ENCODE measurements at regions not wholly inside any gene's neighbourhood (a gene's known extent, or its start where the extent isn't known, plus 50 kb on each side); places are given as distances from the start of the nearest gene placed in this dataset.

- H3K9me3 Mint-ChIP-seq = no peaks in the 10 kb centered on the region
- peak; percentile 38 to 83 (median 64) for DNase-seq
- TF ChIP-seq CTCF (IDR thresholded peaks at IDR 0.05) = peak; percentile 99
These were observed 59.0 kb upstream of the ACOT11 start for GRCh38 chr1:54488779-54489626.

GRCh38 chr1:54488065-54488750 lies 59.8 kb upstream of the ACOT11 start:
- peak; percentile 50 for ATAC-seq (ENCODE audit: poor library complexity)
- peak; percentile 53 to 90 (median 75) for DNase-seq
- intact Hi-C loops (cut with DNase I, micrococcal nuclease) = loop anchor here (1.0 to 5.0 kb wide), 8 partner anchors 81 to 601 kb away; partner anchors contain the start of genes CYB5RL (in 1 of the 2), MRPL37 (in 1 of the 2) and YIPF1 (in 1 of the 2)
- CTCF ChIA-PET = interaction anchor here (0.9 to 3.0 kb wide), 6 partner anchors 8 to 306 kb away, joined by 3 to 26 read pairs (median 10); partner anchors contain the start of genes CYB5RL, MRPL37 and SSBP3
- H3K27me3 Mint-ChIP-seq = no peaks in the 10 kb centered on the region
- no peaks in the 10 kb centered on the region for H3K36me3 Mint-ChIP-seq (ENCODE audit: low read depth)
- H3K4me1 ChIP-seq (ENCODE audit: insufficient read depth, low read length) = peaks cover 52% of the 10 kb centered on the region
- peak overlapping the region; percentile 95 for H3K4me3 Mint-ChIP-seq
- POLR2A ChIA-PET = interaction anchor here (0.6 to 5.6 kb wide), 11 partner anchors 9 to 1638 kb away, joined by 3 to 138 read pairs (median 8); partner anchors contain the start of genes CYB5RL, MRPL37, SSBP3 and TCEANC2
- H3K36me3 ChIP-seq (ENCODE audit: insufficient read depth, low read length) = no peaks in the 10 kb centered on the region
- peak overlapping the region; percentile 80 for H3K4me3 ChIP-seq (ENCODE audit: low read length)
- H3K27ac Mint-ChIP-seq = peak overlapping the region; percentile 74
- peak overlapping the region in 1 of 2 donors; percentile 58 for H3K27ac ChIP-seq (ENCODE audit: low read depth in 1 of 2, low read length in 2 of 2)
- no peaks in the 10 kb centered on the region for H3K9me3 Mint-ChIP-seq
- H3K27me3 ChIP-seq (ENCODE audit: control insufficient read depth in 1 of 2, insufficient read depth in 2 of 2, low read length in 2 of 2) = no peaks in the 10 kb centered on the region
- TF ChIP-seq CTCF (IDR thresholded peaks at IDR 0.05) = peak; percentile 12
- peaks cover 55% of the 10 kb centered on the region for H3K4me1 Mint-ChIP-seq (ENCODE audit: low read depth)
- H3K9me3 ChIP-seq (ENCODE audit: control insufficient read depth in 1 of 2, insufficient read depth in 1 of 2, low read length in 2 of 2) = no peaks in the 10 kb centered on the region

More at GRCh38 chr1:54488779-54489626, 59.0 kb upstream of the ACOT11 start:
- peak overlapping the region; percentile 58 to 78 for H3K27ac ChIP-seq (ENCODE audit: low read depth in 1 of 2, low read length in 2 of 2)
- no peaks in the 10 kb centered on the region for H3K9me3 ChIP-seq (ENCODE audit: control insufficient read depth in 1 of 2, insufficient read depth in 1 of 2, low read length in 2 of 2)
- POLR2A ChIA-PET = interaction anchor here (0.6 to 5.6 kb wide), 16 partner anchors 8 to 1639 kb away, joined by 3 to 138 read pairs (median 3); partner anchors contain the start of genes CYB5RL, MRPL37, SSBP3 and TCEANC2
- H3K4me1 ChIP-seq (ENCODE audit: insufficient read depth, low read length) = peaks cover 52% of the 10 kb centered on the region
- H3K4me3 ChIP-seq (ENCODE audit: low read length) = peak overlapping the region; percentile 80
- Mint-ChIP-seq H3K4me3 (peak overlapping the region; percentile 87), H3K36me3 (ENCODE audit: low read depth) (no peaks in the 10 kb centered on the region), H3K27ac (peak overlapping the region; percentile 62), H3K4me1 (ENCODE audit: low read depth) (peaks cover 50% of the 10 kb centered on the region), H3K27me3 (no peaks in the 10 kb centered on the region)
- peak; percentile 57 for ATAC-seq (ENCODE audit: poor library complexity)
- H3K36me3 ChIP-seq (ENCODE audit: insufficient read depth, low read length) = no peaks in the 10 kb centered on the region
- CTCF ChIA-PET = interaction anchor here (0.6 to 2.4 kb wide), 49 partner anchors 9 to 631 kb away, joined by 3 to 26 read pairs (median 4); partner anchors contain the start of genes CYB5RL, IFT25, LRRC42 and MRPL37
- intact Hi-C loops (cut with DNase I, micrococcal nuclease) = loop anchor here (1.0 to 5.0 kb wide), 12 partner anchors 82 to 602 kb away; partner anchors contain the start of genes CYB5RL (in 1 of the 2), MRPL37 (in 1 of the 2) and YIPF1 (in 1 of the 2)
- no peaks in the 10 kb centered on the region for H3K27me3 ChIP-seq (ENCODE audit: control insufficient read depth in 1 of 2, insufficient read depth in 2 of 2, low read length in 2 of 2)

- H3K36me3 Mint-ChIP-seq (ENCODE audit: low read depth) = no peaks in the 10 kb centered on the region
- no peaks in the 10 kb centered on the region for H3K9me3 Mint-ChIP-seq
- H3K4me3 Mint-ChIP-seq = peak overlapping the region; percentile 95
- intact Hi-C loops (cut with DNase I, micrococcal nuclease) = loop anchor here (1.0 to 5.0 kb wide), 8 partner anchors 80 to 600 kb away; partner anchors contain the start of genes CYB5RL (in 1 of the 2), MRPL37 (in 1 of the 2) and YIPF1 (in 1 of the 2)
- Histone ChIP-seq H3K9me3 (ENCODE audit: control insufficient read depth in 1 of 2, insufficient read depth in 1 of 2, low read length in 2 of 2) (no peaks in the 10 kb centered on the region), H3K36me3 (ENCODE audit: insufficient read depth, low read length) (no peaks in the 10 kb centered on the region), H3K4me1 (ENCODE audit: insufficient read depth, low read length) (peaks cover 52% of the 10 kb centered on the region), H3K27ac (ENCODE audit: low read depth in 1 of 2, low read length in 2 of 2) (no peak overlapping the region), H3K27me3 (ENCODE audit: control insufficient read depth in 1 of 2, insufficient read depth in 2 of 2, low read length in 2 of 2) (no peaks in the 10 kb centered on the region), H3K4me3 (ENCODE audit: low read length) (peak overlapping the region; percentile 39)
- ATAC-seq (ENCODE audit: poor library complexity) = no peak
- CTCF ChIA-PET = interaction anchor here (0.9 to 3.0 kb wide), 4 partner anchors 8 to 81 kb away, joined by 3 to 10 read pairs (median 4); partner anchors contain the start of gene SSBP3
- H3K4me1 Mint-ChIP-seq (ENCODE audit: low read depth) = peaks cover 55% of the 10 kb centered on the region
- peak in 2 of 14 experiments; percentile 28 to 36 for DNase-seq
- H3K27me3 Mint-ChIP-seq = no peaks in the 10 kb centered on the region
- POLR2A ChIA-PET = interaction anchor here (0.6 to 5.6 kb wide), 9 partner anchors 8 to 434 kb away, joined by 3 to 138 read pairs (median 7); partner anchors contain the start of genes CYB5RL, MRPL37, SSBP3 and TCEANC2
- no peak for TF ChIP-seq CTCF (IDR thresholded peaks at IDR 0.05)
- peak overlapping the region; percentile 74 for H3K27ac Mint-ChIP-seq
These were observed 60.4 kb upstream of the ACOT11 start for GRCh38 chr1:54487571-54488050.
